Calu3 (cell line): ENCODE measurements at regions not wholly inside any gene's neighbourhood (a gene's known extent, or its start where the extent isn't known, plus 50 kb on each side); places are given as distances from the start of the nearest gene placed in this dataset.

Experiments
- BruUV-seq: library from RNA; stranded (reverse); fragments of 400-500 nt; replicated peaks from 2 replicates; lab custom pipeline; 2021; lab: Mats Ljungman, UMichigan
- CTCF ChIA-PET: fragments of 300-600 bp; sonication (Branson Sonifier 250); formaldehyde crosslinking; loops from one replicate; lab custom pipeline; 2022; ENCODE audit warnings: antibody characterized with exemption; lab: Charles Lee
- DNase-seq: peaks from one replicate; pipeline ENCODE4 v3.0.0; 2022
- H3K27ac Mint-ChIP-seq: one replicate; pipeline ENCODE4 v1.8.0; 2022; ENCODE audit warnings: mixed read lengths; ENCODE audit not compliant: unreplicated experiment
- H3K27me3 Mint-ChIP-seq: one replicate; pipeline ENCODE4 v1.8.0; 2022; ENCODE audit warnings: mixed read lengths; ENCODE audit not compliant: unreplicated experiment
- H3K36me3 Mint-ChIP-seq: one replicate; pipeline ENCODE4 v1.8.0; 2022; ENCODE audit warnings: mild to moderate bottlenecking, moderate library complexity, mixed read lengths; ENCODE audit not compliant: insufficient read depth, unreplicated experiment
- H3K4me1 Mint-ChIP-seq: one replicate; pipeline ENCODE4 v1.8.0; 2022; ENCODE audit warnings: mild to moderate bottlenecking, low read depth, mixed read lengths; ENCODE audit not compliant: unreplicated experiment
- H3K4me3 Mint-ChIP-seq: one replicate; pipeline ENCODE4 v1.8.0; 2022; ENCODE audit warnings: mild to moderate bottlenecking, low read depth, moderate library complexity, mixed read lengths; ENCODE audit not compliant: unreplicated experiment
- H3K9me3 Mint-ChIP-seq: one replicate; pipeline ENCODE4 v1.8.0; 2022; ENCODE audit warnings: low read depth, mixed read lengths; ENCODE audit not compliant: unreplicated experiment
- intact Hi-C: fragments of 100-400 bp; cut with micrococcal nuclease; formaldehyde crosslinking; loops from one replicate; pipeline ENCODE4 v1.10.0; 2022; ENCODE audit not compliant: unreplicated experiment
- TF ChIP-seq, protein P1 (sequence below): fragments of 200-600 bp; IDR thresholded peaks from one replicate; pipeline ENCODE4 v1.8.0; 2022; ENCODE audit warnings: antibody characterized with exemption; ENCODE audit not compliant: unreplicated experiment

DNA sequence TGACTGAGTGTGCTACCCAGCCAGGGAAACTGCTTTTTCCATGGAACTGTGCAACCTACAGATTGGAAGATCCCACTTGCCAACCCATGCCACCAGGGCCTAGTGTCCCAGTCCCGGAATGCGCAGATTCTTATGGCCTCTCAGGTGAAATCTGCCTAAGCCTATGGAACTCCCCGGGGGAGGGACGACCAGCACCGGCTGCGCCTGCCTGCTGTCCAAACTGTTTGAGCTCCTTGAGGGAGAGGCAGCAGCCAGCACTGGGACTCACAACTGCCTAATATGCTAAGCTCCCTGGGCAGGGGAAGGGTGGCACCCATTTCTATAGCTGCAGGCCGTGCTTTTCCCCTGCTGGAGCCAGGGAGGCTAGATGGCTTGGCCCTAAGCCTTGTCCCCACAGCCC, 92.5 kb upstream of the GZMB start:
- Mint-ChIP-seq H3K27me3 (peaks cover 73% of the 10 kb centered on the region), H3K9me3 (no peaks in the 10 kb centered on the region), H3K36me3 (no peaks in the 10 kb centered on the region), H3K4me3 (no peak overlapping the region), H3K27ac (no peak overlapping the region), H3K4me1 (no peaks in the 10 kb centered on the region)
- CTCF ChIA-PET = no interaction called here
- DNase-seq = no peak
- intact Hi-C loops = no loop called here
- TF ChIP-seq, protein P1, sequence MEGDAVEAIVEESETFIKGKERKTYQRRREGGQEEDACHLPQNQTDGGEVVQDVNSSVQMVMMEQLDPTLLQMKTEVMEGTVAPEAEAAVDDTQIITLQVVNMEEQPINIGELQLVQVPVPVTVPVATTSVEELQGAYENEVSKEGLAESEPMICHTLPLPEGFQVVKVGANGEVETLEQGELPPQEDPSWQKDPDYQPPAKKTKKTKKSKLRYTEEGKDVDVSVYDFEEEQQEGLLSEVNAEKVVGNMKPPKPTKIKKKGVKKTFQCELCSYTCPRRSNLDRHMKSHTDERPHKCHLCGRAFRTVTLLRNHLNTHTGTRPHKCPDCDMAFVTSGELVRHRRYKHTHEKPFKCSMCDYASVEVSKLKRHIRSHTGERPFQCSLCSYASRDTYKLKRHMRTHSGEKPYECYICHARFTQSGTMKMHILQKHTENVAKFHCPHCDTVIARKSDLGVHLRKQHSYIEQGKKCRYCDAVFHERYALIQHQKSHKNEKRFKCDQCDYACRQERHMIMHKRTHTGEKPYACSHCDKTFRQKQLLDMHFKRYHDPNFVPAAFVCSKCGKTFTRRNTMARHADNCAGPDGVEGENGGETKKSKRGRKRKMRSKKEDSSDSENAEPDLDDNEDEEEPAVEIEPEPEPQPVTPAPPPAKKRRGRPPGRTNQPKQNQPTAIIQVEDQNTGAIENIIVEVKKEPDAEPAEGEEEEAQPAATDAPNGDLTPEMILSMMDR = no peak
- no TSS peak for BruUV-seq

DNA sequence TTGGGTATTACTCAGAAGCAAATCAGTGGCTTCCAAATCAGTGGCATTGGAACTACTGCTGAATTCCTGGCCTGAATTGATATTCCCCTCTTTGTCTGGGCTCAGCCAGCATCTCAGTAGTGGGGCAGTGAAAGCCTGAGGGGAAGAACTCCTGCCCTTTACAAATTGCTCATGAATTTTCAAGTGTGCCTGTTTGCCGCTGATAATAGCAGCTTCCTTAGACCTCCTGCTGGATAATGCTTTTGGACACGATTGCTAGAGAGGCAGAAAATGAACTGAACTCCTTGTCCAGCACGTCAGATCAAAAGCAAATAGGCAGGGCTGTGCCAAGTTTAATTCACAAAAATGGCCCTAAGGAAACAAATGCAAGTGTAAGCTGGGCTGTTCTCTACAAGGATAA, 91.3 kb upstream of the GZMB start:
- no peak for DNase-seq
- TF ChIP-seq, protein P1 = no peak
- no peak overlapping the region for H3K4me3 Mint-ChIP-seq
- H3K9me3 Mint-ChIP-seq = no peaks in the 10 kb centered on the region
- no peaks in the 10 kb centered on the region for H3K36me3 Mint-ChIP-seq
- no peaks in the 10 kb centered on the region for H3K4me1 Mint-ChIP-seq
- intact Hi-C loops = no loop called here
- H3K27ac Mint-ChIP-seq = no peak overlapping the region
- no TSS peak for BruUV-seq
- peaks cover 84% of the 10 kb centered on the region for H3K27me3 Mint-ChIP-seq
- CTCF ChIA-PET = interaction anchor here (0.6 kb wide), 1 partner anchor 432 kb away, joined by 3 read pairs; no protein-coding TSS in a partner anchor

DNA sequence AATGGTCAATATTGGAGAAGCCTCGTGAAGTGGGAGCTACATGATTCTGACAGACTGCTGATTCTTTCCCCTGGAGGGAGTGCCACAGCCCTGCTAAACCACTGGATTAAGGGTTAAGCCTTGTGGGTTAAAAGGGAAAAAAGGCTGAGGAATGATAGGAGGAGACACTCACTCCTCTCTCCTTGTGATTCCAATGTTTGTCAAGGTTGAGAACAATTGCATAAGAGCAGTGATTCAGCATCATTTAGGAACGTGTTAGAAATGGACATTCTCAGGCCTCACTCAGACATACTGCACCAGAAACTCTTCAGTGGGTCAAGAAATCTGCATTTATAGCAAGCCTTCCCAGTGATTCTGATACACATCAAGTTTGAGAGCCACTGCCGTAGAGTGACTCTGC, 87.8 kb upstream of the GZMB start:
- BruUV-seq = no TSS peak
- Mint-ChIP-seq H3K27ac (no peak overlapping the region), H3K27me3 (peaks cover 65% of the 10 kb centered on the region), H3K36me3 (no peaks in the 10 kb centered on the region), H3K4me3 (no peak overlapping the region), H3K4me1 (no peaks in the 10 kb centered on the region), H3K9me3 (no peaks in the 10 kb centered on the region)
- no peak for DNase-seq
- intact Hi-C loops = no loop called here
- TF ChIP-seq, protein P1 = no peak
- CTCF ChIA-PET = no interaction called here

DNA sequence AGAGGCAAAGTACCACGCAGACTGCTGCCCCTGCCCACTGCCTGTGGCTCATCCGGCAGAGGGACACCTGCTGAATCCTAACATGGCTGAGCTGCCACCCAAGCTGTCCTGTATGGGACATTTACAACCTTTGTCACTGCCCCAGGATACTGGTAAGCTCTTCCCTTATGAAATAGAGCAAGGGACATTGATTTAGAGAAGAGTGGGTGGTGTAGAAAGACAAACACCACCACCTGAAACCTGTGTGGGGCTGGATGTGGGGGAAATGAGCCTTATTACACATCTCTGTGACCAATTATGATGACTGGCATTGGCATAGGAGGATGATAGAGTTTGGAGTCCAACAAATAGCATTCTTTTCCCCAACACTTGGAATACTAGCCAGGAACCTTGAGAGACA, 81.2 kb upstream of the GZMB start:
- Mint-ChIP-seq H3K4me3 (no peak overlapping the region), H3K4me1 (no peaks in the 10 kb centered on the region), H3K9me3 (no peaks in the 10 kb centered on the region), H3K27me3 (peaks cover 31% of the 10 kb centered on the region), H3K27ac (no peak overlapping the region), H3K36me3 (no peaks in the 10 kb centered on the region)
- intact Hi-C loops = no loop called here
- CTCF ChIA-PET = no interaction called here
- DNase-seq = no peak
- TF ChIP-seq, protein P1 = no peak
- BruUV-seq = no TSS peak

DNA sequence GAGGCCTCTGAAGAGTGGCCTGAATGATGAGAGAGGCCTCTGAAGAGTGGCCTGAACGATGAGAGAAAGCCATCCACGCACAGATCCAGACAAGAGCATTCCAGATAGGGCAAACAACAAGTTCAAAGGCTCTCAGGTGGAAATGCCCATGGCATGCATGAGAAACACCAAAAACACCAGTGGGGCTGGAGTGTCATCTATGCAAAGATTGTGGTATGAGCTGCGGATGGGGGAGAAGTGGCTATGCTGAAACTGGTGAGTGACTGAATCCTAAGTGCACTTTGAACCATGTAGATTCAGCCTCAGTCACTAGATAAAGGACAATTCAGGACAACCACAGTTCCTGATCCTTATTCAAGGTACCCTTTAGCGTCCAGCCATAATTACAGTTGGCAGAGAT, 79.4 kb upstream of the GZMB start:
- Mint-ChIP-seq H3K27ac (no peak overlapping the region), H3K9me3 (no peaks in the 10 kb centered on the region), H3K36me3 (no peaks in the 10 kb centered on the region), H3K4me1 (no peaks in the 10 kb centered on the region), H3K27me3 (peaks cover 32% of the 10 kb centered on the region), H3K4me3 (no peak overlapping the region)
- TF ChIP-seq, protein P1 = no peak
- DNase-seq = no peak
- intact Hi-C loops = no loop called here
- no TSS peak for BruUV-seq
- CTCF ChIA-PET = no interaction called here
